H1 (cell line): ENCODE measurements at regions not wholly inside any gene's neighbourhood (a gene's known extent, or its start where the extent isn't known, plus 50 kb on each side); places are given as distances from the start of the nearest gene placed in this dataset.

Experiments
- CTCF ChIA-PET: fragments of 300-600 bp; sonication (Branson Sonifier 250); formaldehyde crosslinking; loops from one replicate; lab custom pipeline; 2021; ENCODE audit not compliant: partially characterized antibody; lab: Charles Lee
- POLR2A ChIA-PET: fragments of 300-600 bp; sonication (Branson Sonifier 250); formaldehyde crosslinking; loops from one replicate; lab custom pipeline; 2021; ENCODE audit warnings: inconsistent platforms; ENCODE audit not compliant: partially characterized antibody; lab: Charles Lee
- DNase-seq, 2 experiments: peaks; one replicate each; pipeline versions ENCODE4 v3.0.0 to v3.0.0-alpha.2; 2010 to 2022; ENCODE audit warnings: low spot score in 2 of 2, low read depth in 1 of 2, mixed read lengths in 1 of 2
- FAIRE-seq: peaks from 2 replicates; lab custom pipeline; 2011; peaks lifted over from hg19 to GRCh38; lab: Jason Lieb, UNC
- H2AFZ ChIP-seq: 2 replicates; pipeline ENCODE4 v1.8.1; 2012; ENCODE audit warnings: low read length, inconsistent platforms
- H2AK5ac ChIP-seq: 2 replicates; pipeline ENCODE4 v1.6.1; 2013; ENCODE audit warnings: low read depth, low read length
- H2BK120ac ChIP-seq: replicated peaks from 2 replicates; pipeline ENCODE3; 2013; ENCODE audit warnings: low read depth, low read length, inconsistent platforms
- H2BK12ac ChIP-seq: 2 replicates; pipeline ENCODE4 v1.6.1; 2013; ENCODE audit warnings: low read depth, low read length
- H2BK15ac ChIP-seq: 2 replicates; pipeline ENCODE4 v1.6.1; 2013; ENCODE audit warnings: low read length
- H2BK20ac ChIP-seq: 2 replicates; pipeline ENCODE4 v1.6.1; 2013; ENCODE audit warnings: low read length
- H2BK5ac ChIP-seq: 2 replicates; pipeline ENCODE4 v1.6.1; 2013; ENCODE audit warnings: low read depth, low read length
- H3K14ac ChIP-seq: 2 replicates; pipeline ENCODE4 v1.6.1; 2013; ENCODE audit warnings: inconsistent platforms; ENCODE audit not compliant: insufficient read length
- H3K18ac ChIP-seq: 2 replicates; pipeline ENCODE4 v1.6.1; 2013; ENCODE audit warnings: low read length; ENCODE audit errors: extremely low read depth
- H3K23ac ChIP-seq: 2 replicates; pipeline ENCODE4 v1.6.1; 2013; ENCODE audit warnings: inconsistent platforms; ENCODE audit not compliant: insufficient read length
- H3K23me2 ChIP-seq: 2 replicates; pipeline ENCODE4 v1.6.1; 2013; ENCODE audit warnings: low read depth, low read length
- H3K27ac ChIP-seq: 2 replicates; pipeline ENCODE4 v1.6.1; 2011; ENCODE audit warnings: low read depth, low read length, inconsistent platforms
- H3K27me3 ChIP-seq, 4 experiments: replicated peaks in 1 of 4; 1 replicate in 1 of 4; 2 replicates in 3 of 4; pipeline versions ENCODE4 v1.6.1 to v1.8.1; 2011 to 2013; ENCODE audit warnings: low read length in 3 of 4, mild to moderate bottlenecking in 3 of 4, inconsistent platforms in 2 of 4, mixed read lengths in 2 of 4, moderate library complexity in 1 of 4; ENCODE audit not compliant: control insufficient read depth in 3 of 4, insufficient read depth in 3 of 4; ENCODE audit errors: extremely low read depth in 1 of 4
- H3K36me3 ChIP-seq, 4 experiments: 2 replicates each; pipeline versions ENCODE4 v1.6.1 to v1.8.1; 2011 to 2013; ENCODE audit warnings: mild to moderate bottlenecking in 4 of 4, low read length in 3 of 4, moderate library complexity in 2 of 4, control low read depth in 1 of 4, inconsistent platforms in 1 of 4; ENCODE audit not compliant: insufficient read depth in 4 of 4, control insufficient read depth in 2 of 4
- H3K4ac ChIP-seq: replicated peaks from 2 replicates; pipeline ENCODE3; 2013; ENCODE audit warnings: low read length, low read depth, mixed read lengths, inconsistent platforms; ENCODE audit not compliant: insufficient read length
- H3K4me1 ChIP-seq, 4 experiments: replicated peaks in 1 of 4; 1 replicate in 1 of 4; 2 replicates in 3 of 4; pipeline versions ENCODE4 v1.6.1 to v1.8.1; 2011 to 2013; ENCODE audit warnings: low read length in 3 of 4, inconsistent platforms in 2 of 4, mixed read lengths in 1 of 4; ENCODE audit not compliant: insufficient read depth in 4 of 4, control insufficient read depth in 3 of 4
- H3K4me2 ChIP-seq, 2 experiments: 2 replicates each; pipeline versions ENCODE4 v1.6.1 to v1.8.1; 2011 to 2013; ENCODE audit warnings: low read depth in 2 of 2, low read length in 2 of 2, control low read depth in 1 of 2, inconsistent platforms in 1 of 2, mild to moderate bottlenecking in 1 of 2; ENCODE audit not compliant: insufficient read depth in 1 of 2
- H3K4me3 ChIP-seq, 4 experiments: fragments of 200-600, 300-600 bp in 1 of 4; sonication (generic), shearing (Covaris generic), sonication (Bioruptor Twin) in 1 of 4; 2 replicates each; pipeline versions ENCODE4 v1.5.1 to v1.8.1; 2011 to 2016; ENCODE audit warnings: low read length in 4 of 4, low read depth in 3 of 4, control low read depth in 2 of 4, inconsistent platforms in 2 of 4, mild to moderate bottlenecking in 2 of 4, mixed read lengths in 1 of 4, moderate library complexity in 1 of 4; ENCODE audit not compliant: insufficient read depth in 2 of 4; ENCODE audit errors: extremely low read depth in 1 of 4
- H3K56ac ChIP-seq: replicated peaks from 2 replicates; pipeline ENCODE3; 2013; ENCODE audit warnings: low read depth, mild to moderate bottlenecking, mixed read lengths, low read length, inconsistent platforms; ENCODE audit not compliant: insufficient read length
- H3K79me1 ChIP-seq: 2 replicates; pipeline ENCODE4 v1.6.1; 2013; ENCODE audit warnings: low read depth, low read length, control low read depth
- H3K79me2 ChIP-seq, 2 experiments: 2 replicates each; pipeline versions ENCODE4 v1.6.1 to v1.8.1; 2012 to 2013; ENCODE audit warnings: low read length in 2 of 2, mild to moderate bottlenecking in 2 of 2, inconsistent platforms in 1 of 2; ENCODE audit not compliant: insufficient read depth in 2 of 2, control insufficient read depth in 1 of 2
- H3K9ac ChIP-seq, 4 experiments: replicated peaks in 1 of 4; 1 replicate in 1 of 4; 2 replicates in 3 of 4; pipeline versions ENCODE4 v1.6.1 to v1.8.1; 2011 to 2013; ENCODE audit warnings: low read depth in 3 of 4, low read length in 3 of 4, control low read depth in 2 of 4, mild to moderate bottlenecking in 2 of 4, moderate library complexity in 2 of 4, inconsistent platforms in 1 of 4; ENCODE audit errors: extremely low read depth in 1 of 4
- H3K9me3 ChIP-seq, 2 experiments: 2 replicates each; pipeline versions ENCODE4 v1.6.1 to v1.8.1; 2012 to 2013; ENCODE audit warnings: mild to moderate bottlenecking in 2 of 2, moderate library complexity in 2 of 2, control low read depth in 1 of 2, inconsistent platforms in 1 of 2, low read depth in 1 of 2, low read length in 1 of 2, mixed read lengths in 1 of 2; ENCODE audit not compliant: insufficient read depth in 2 of 2
- H4K20me1 ChIP-seq, 2 experiments: replicated peaks in 1 of 2; 2 replicates each; pipeline versions ENCODE3 to v1.8.1; 2011 to 2013; ENCODE audit warnings: inconsistent platforms in 2 of 2, low read length in 2 of 2, mild to moderate bottlenecking in 1 of 2; ENCODE audit not compliant: insufficient read depth in 2 of 2, control insufficient read depth in 1 of 2
- H4K5ac ChIP-seq: 2 replicates; pipeline ENCODE4 v1.6.1; 2013; ENCODE audit warnings: low read length, low read depth, mixed read lengths, inconsistent platforms; ENCODE audit not compliant: insufficient read length
- H4K8ac ChIP-seq: 2 replicates; pipeline ENCODE4 v1.8.0; 2013; ENCODE audit warnings: mild to moderate bottlenecking, moderate library complexity, low read length, inconsistent platforms; ENCODE audit not compliant: insufficient read depth; ENCODE audit errors: extremely low read depth
- H4K91ac ChIP-seq: replicated peaks from 2 replicates; pipeline ENCODE3; 2013; ENCODE audit warnings: low read length, mixed read lengths, inconsistent platforms; ENCODE audit not compliant: insufficient read length
- SP2 ChIP-seq: IDR thresholded peaks from 2 replicates; pipeline ENCODE4 v1.6.1; 2012; ENCODE audit warnings: mild to moderate bottlenecking, low read length, inconsistent platforms
- WGBS, 2 experiments: shearing (Covaris generic) in 1 of 2; methylation state at CpG; one replicate each; pipeline versions ENCODE4 v1.1.6 to v1.1.7; 2013 to 2015; ENCODE audit warnings: low lambda C conversion rate in 2 of 2, mixed read lengths in 2 of 2, inconsistent platforms in 1 of 2, low coverage in 1 of 2, missing lambda C conversion rate in 1 of 2; ENCODE audit not compliant: insufficient replicate concordance in 2 of 2, insufficient coverage in 1 of 2, insufficient read length in 1 of 2; ENCODE audit errors: extremely low coverage in 1 of 2, missing lambda C conversion rate in 1 of 2; 5-methylcytosine and 5-hydroxymethylcytosine counted together

DNA sequence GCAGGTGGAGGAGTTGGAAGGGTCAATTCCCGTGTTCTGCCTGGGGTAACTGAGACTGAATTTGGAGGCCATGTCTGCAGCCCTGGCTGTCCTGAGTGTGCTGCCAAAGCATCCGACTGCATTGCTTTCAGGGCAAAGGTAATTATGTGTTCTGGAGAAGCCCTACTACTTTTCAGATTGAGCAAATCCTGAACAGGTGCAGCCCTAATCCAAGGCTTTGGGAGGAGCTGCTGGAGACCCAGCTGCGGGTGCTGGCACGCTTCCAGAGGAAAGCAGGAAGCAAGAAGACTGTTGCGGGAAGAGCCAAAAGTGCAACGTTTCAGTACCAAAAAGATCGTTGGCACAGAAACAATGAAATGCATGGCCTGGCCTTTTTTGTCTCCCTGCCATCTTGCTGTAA lies 73.7 kb upstream of the NRIP1 start:
- ChIA-PET POLR2A (no interaction called here), CTCF (no interaction called here)
- no peak overlapping the region for H4K8ac ChIP-seq
- no peaks in the 10 kb centered on the region for H3K79me1 ChIP-seq
- no peak overlapping the region for H2BK15ac ChIP-seq
- no peak overlapping the region for H3K27ac ChIP-seq
- H2BK12ac ChIP-seq, result no peak overlapping the region
- H4K91ac ChIP-seq, result no peak overlapping the region
- no peaks in the 10 kb centered on the region for H3K23me2 ChIP-seq
- H3K4me3 ChIP-seq, result no peak overlapping the region
- FAIRE-seq, result no peak
- no peak overlapping the region for H4K5ac ChIP-seq
- DNase-seq, result no peak
- H3K4me2 ChIP-seq, result no peak overlapping the region
- H3K23ac ChIP-seq, result no peak overlapping the region
- no peaks in the 10 kb centered on the region for H3K4me1 ChIP-seq
- no peak overlapping the region for H2BK20ac ChIP-seq
- no peaks in the 10 kb centered on the region for H3K36me3 ChIP-seq
- no peak overlapping the region for H3K4ac ChIP-seq
- H3K14ac ChIP-seq, result no peak overlapping the region
- no peak overlapping the region for H2BK120ac ChIP-seq
- H3K79me2 ChIP-seq, result no peaks in the 10 kb centered on the region
- no peak overlapping the region for H2AFZ ChIP-seq
- H3K56ac ChIP-seq, result no peak overlapping the region
- no peak overlapping the region for H3K18ac ChIP-seq
- H2AK5ac ChIP-seq, result no peak overlapping the region
- H3K9ac ChIP-seq, result no peak overlapping the region
- no peaks in the 10 kb centered on the region for H4K20me1 ChIP-seq
- H3K9me3 ChIP-seq, result no peaks in the 10 kb centered on the region
- no peaks in the 10 kb centered on the region; a peak in 1 of 7 replicates for H3K27me3 ChIP-seq
- TF ChIP-seq SP2, result no peak
- 91% methylated on average over 7 of the region's 7 CpGs; no CpG with 5 or more reads in 1 of the 2 experiments for WGBS, 2 experiments
- H2BK5ac ChIP-seq, result no peak overlapping the region
